GM18951 (cell line): ENCODE measurements at regions not wholly inside any gene's neighbourhood (a gene's known extent, or its start where the extent isn't known, plus 50 kb on each side); places are given as distances from the start of the nearest gene placed in this dataset.
"Not testable (repeated sequence)": the region's sequence is repeated elsewhere in the genome, so short reads cannot be mapped to it uniquely, and the experiment has no call there.

Source experiments
- POLR2A ChIP-seq: IDR thresholded peaks from 4 replicates; pipeline ENCODE4 v1.6.1; 2011; ENCODE audit warnings: mild to moderate bottlenecking; ENCODE audit not compliant: insufficient read length, insufficient read depth; ENCODE audit errors: extremely low read depth
- in situ Hi-C: fragments of 300-500 bp; cut with MboI; formaldehyde crosslinking; loops from one replicate; pipeline ENCODE4 v1.12.0; 2022; ENCODE audit warnings: low sequenced_read_pairs, mixed read lengths, inconsistent platforms; ENCODE audit not compliant: unreplicated experiment

DNA sequence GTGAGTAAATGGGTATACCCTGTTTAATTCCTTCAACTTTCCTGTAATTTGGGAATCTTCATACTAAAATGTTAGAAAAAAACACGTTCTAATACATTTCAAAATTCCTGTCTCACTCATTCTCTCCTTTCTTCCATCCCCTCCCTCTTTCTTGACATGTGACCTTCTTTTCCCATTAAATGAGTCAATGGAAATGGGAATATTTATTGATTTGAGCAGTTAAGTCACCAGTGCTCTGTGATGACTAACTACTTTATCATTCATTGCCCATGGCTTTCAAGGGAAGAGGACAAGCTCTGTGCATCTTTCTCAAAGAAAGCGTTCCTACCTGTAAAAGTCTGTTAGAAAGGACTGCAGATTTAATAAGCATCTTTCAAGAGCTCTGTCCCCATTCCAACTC, 144.4 kb upstream of the MAP3K1 start:
- TF ChIP-seq POLR2A = no peak
- in situ Hi-C loops = no loop called here

GRCh38 chr5:56669534-56670483, 145.5 kb upstream of the MAP3K1 start:
- TF ChIP-seq POLR2A = no peak
- in situ Hi-C loops = no loop called here

- in situ Hi-C loops = no loop called here
- no peak for TF ChIP-seq POLR2A
Measured at GRCh38 chr5:56668996-56669395, 146.4 kb upstream of the MAP3K1 start.

DNA sequence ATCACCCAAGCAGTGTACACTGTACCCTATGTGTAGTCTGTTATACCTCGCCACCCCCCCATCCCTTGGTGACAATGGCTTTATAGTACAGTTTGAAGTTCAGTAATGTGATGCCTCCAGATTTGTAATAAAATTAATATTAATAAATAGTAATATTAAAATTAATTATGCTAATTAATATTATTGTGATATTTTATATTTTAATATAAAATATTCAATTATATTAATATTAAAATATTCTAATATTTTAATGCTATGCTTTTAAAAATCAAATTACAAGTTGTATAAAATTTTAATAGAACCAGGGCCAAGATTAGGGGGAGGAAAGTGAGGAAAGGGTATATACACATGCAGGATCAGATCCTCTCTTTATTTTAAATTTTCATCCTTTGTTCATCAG, 147.7 kb upstream of the MAP3K1 start:
- in situ Hi-C loops = no loop called here
- no peak for TF ChIP-seq POLR2A

DNA sequence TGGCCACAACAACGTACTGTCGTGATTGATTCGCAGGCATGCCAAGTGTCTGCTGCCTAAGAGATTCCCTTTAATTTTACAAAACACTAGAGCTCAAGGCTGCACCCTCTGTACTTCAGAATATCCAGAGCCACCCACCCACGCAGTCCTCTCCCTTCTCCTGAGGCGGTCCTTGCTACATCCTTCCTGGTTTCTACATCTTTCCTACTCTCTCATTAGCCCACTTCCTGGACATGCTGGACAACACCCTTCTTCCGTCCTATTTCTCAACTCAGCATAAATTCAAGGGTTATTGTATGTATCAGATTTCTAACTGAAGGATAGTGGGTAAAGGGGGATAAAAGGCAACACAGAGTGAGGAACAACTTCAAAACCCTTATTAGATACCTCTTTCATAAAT, 148.4 kb upstream of the MAP3K1 start:
- TF ChIP-seq POLR2A = no peak
- in situ Hi-C loops = no loop called here

GRCh38 chr5:56665117-56665516, 150.2 kb upstream of the MAP3K1 start:
- in situ Hi-C loops = not testable (repeated sequence)

DNA sequence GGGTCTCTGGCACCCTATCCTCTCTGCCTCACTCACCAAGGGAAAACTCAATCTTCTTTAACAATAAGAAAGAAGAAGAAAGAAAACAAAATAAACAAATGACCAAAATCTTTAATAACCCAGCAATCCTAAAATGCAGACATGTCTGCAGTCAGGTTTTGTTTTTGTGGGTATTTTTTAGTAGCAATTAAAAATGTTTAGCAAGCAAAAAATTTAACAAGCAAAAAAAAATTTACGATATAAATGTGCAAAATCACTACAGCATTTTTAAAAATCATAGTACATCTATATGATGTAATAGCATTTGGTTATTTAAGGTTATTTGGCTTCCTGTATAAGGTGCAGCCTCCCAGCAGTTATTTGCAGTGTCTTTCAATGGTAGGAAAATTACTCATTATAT, 151.3 kb upstream of the MAP3K1 start:
- TF ChIP-seq POLR2A = no peak
- in situ Hi-C loops = no loop called here

DNA sequence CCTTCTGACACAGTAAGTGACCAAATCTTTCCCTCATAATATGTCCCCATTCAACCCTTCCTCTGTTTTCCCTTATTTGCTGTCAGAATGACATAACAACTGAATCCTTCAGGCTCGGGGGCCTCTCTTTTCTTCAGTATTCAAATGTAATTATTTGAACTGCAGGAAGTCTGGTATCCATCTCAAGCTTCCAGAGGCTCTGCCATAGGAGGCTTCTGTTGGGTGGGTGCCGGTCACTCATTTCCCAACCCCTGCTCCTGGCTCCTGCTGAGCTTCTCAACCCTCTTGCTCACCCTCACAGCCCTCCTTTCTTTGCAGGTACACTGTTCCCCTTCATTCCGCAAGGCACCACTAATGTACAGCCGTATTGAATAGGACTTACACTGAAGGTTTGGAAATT, 151.8 kb upstream of the MAP3K1 start:
- no peak for TF ChIP-seq POLR2A
- in situ Hi-C loops = no loop called here

DNA sequence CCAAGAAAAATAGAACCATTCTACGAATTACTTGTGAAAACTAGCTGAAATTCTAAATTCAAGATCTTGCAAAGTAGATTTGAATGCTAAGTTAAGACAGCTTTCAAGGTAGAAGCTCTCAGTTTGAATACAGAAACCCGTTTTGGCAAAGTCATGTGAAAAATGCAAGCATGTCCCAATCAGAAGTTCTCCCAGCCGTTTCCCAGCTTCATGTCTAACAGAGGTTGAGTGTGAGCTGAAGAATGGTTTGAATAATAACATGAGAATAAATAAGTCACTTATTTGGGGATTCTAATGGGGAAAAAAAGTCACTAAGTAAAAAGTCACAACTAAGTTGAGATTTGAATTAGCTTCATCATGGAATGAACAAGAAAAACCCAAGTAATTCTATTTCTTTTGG, 152.5 kb upstream of the MAP3K1 start:
- no peak for TF ChIP-seq POLR2A
- in situ Hi-C loops = no loop called here

DNA sequence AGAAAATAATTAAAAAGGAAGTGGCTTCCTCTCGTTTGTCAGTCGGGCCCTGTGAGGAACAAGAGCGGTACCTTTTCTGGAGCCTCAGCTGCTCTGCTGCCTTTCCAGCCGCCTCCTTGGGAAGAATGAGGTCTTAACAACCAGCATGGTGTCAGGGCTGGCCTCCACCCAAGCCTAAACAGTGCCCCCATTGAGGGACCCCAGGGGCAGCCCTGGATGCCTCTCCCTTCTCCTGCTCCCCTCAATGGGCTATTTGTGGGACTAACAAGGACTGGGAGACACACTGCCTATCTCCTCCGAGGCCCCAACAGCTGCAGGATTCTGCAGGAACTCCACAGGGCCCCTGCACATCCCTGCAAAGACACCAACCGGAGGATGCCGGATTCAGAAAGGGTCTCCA, 155.4 kb upstream of the MAP3K1 start:
- in situ Hi-C loops = no loop called here
- TF ChIP-seq POLR2A = no peak

DNA sequence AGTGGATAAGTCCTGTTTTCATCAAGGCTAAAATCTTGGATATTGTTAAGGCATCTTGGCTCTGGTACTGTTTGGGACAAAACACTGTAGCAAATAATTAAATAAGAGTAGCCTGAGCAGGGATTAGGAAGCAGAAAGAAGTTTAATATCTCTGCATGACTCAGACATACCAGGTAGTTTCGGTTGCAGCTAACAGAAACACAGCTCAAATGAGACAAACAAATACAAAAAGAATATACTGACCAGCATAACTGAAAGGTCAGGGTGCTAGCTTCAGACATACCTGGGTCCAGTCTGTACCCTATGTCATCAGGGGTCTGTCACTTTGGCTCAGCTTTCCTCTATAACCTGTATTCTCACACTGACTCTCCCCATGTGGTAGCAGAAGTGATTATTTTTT, 156.4 kb upstream of the MAP3K1 start:
- no peak for TF ChIP-seq POLR2A

DNA sequence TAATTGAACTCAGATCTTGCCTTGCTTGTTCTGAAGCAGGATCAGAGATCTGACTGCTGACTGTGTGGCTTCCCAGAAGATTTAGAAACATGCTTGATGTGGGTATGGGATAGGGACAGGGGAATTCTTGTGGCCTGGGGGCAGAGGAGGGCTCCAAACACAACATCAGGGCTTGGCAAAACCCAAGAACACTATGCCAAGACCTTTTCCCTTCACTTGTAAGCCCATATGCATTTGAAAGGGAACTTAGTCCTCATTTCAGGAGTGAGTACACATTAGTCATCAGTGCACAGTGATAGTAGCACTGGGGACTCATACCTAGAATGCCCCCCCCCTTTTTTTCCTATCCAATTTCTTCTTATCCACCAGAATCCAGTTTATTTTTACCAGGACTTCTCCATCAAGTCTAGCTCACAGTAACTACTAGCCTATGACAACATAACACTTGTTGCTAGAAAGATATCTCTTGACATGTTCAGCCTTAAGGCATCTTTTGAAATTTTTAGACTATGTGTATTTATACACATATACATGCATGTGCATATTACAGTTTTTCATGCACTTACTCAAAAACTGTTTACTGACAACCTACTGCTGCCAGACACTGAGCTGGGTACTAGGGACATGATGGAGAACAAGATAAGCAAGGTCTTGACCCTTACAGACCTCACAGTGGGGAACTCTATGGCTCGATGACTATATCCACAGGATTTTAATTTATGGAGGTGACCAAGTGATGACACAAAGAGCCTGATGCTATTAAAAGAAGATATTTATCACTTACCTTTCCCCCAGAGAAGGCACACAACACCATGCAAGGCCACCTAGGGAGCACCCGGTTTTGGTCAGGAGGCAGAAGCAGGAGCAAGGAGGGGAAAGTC, 158.3 kb upstream of the MAP3K1 start:
- in situ Hi-C loops = no loop called here
- no peak for TF ChIP-seq POLR2A

More for the DNA sequence above, 156.4 kb upstream of the MAP3K1 start:
- in situ Hi-C loops = no loop called here

DNA sequence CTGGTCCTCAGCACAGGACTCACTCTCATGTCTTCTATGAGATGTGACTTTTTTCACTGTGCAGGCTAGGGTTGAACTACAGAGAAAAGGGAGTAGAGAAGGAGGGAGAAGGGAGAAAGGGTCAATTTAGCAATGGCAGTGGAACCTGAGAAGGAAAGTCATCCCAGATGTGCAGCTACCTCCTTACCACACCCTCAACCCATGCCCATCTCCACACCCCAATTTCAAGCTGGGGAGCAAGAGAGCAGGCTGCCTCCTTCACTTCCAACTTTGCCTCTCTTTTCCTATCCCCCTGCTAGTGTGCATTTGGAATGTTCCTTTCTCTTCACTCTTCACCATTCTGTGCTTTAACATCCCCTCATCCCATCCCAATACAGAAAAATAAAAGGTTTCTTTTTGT, 163.5 kb upstream of the MAP3K1 start:
- in situ Hi-C loops = no loop called here

GRCh38 chr5:56650386-56650785, 165.0 kb upstream of the MAP3K1 start:
- TF ChIP-seq POLR2A = no peak
- in situ Hi-C loops = no loop called here

More for the DNA sequence above, 163.5 kb upstream of the MAP3K1 start:
- no peak for TF ChIP-seq POLR2A
